ENCODE measurements at regions not wholly inside any gene's neighbourhood (a gene's known extent, or its start where the extent isn't known, plus 50 kb on each side); places are given as distances from the start of the nearest gene placed in this dataset.

DNA sequence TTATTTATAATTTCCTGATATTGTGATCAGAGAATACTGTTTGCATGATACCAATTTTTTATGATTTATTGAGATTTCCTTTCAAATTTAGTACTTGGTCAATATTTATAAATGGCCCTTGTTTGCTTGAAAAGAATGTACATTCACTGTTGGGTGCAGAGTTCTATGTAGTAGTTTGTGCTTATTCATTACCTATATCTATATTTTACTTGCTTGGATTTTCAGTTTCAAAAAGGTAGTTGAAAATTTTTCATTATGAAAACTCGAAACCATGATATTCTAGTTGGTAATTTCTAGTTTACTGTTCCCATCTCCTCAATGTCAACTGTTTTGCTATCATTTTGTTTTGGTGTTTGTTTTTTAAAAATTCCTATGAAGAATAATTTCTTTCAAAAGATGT is 155.7 kb downstream of the AASDHPPT start:
- Mint-ChIP-seq H3K4me1 (no peaks in the 10 kb centered on the region), H3K9me3 (peaks cover 13 to 14% of the 10 kb centered on the region in 2 experiments), H3K27me3 (ENCODE audit: low read depth) (0 out of 2 replicates have a peak, but pooled peaks cover 1% of the 10 kb centered on the region), H3K27ac (no peak overlapping the region), H3K36me3 (ENCODE audit: insufficient read depth in 1 of 3, low read depth in 3 of 3) (peaks cover 7 to 15% (median 10%) of the 10 kb centered on the region in 3 experiments; a peak in 5 of 7 replicates), H3K4me3 (no peak overlapping the region)
- no peak overlapping the region for H3K23ac ChIP-seq (ENCODE audit: insufficient read length, low read depth, low read length)
- no peak for DNase-seq
- no peak overlapping the region for H3K56ac ChIP-seq (ENCODE audit: insufficient read length, low read depth, low read length)
- TF ChIP-seq, protein P1, sequence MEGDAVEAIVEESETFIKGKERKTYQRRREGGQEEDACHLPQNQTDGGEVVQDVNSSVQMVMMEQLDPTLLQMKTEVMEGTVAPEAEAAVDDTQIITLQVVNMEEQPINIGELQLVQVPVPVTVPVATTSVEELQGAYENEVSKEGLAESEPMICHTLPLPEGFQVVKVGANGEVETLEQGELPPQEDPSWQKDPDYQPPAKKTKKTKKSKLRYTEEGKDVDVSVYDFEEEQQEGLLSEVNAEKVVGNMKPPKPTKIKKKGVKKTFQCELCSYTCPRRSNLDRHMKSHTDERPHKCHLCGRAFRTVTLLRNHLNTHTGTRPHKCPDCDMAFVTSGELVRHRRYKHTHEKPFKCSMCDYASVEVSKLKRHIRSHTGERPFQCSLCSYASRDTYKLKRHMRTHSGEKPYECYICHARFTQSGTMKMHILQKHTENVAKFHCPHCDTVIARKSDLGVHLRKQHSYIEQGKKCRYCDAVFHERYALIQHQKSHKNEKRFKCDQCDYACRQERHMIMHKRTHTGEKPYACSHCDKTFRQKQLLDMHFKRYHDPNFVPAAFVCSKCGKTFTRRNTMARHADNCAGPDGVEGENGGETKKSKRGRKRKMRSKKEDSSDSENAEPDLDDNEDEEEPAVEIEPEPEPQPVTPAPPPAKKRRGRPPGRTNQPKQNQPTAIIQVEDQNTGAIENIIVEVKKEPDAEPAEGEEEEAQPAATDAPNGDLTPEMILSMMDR (conservative IDR thresholded peaks at IDR 0.05): no peak
- no peaks in the 10 kb centered on the region for H3K79me1 ChIP-seq (ENCODE audit: insufficient read depth, low read depth, low read length, poor library complexity, severe bottlenecking)
- no peaks in the 10 kb centered on the region for H3K27me3 ChIP-seq (ENCODE audit: insufficient read depth, low read length)
- H2AK5ac ChIP-seq (ENCODE audit: insufficient read length, low read length): no peak overlapping the region
- H4K8ac ChIP-seq (replicated peaks; ENCODE audit: insufficient read length, low read depth, low read length): no peak overlapping the region
- H4K20me1 ChIP-seq (ENCODE audit: control insufficient read depth, insufficient read depth, insufficient read length): no peaks in the 10 kb centered on the region
- H3K4ac ChIP-seq (ENCODE audit: low read depth, low read length): no peak overlapping the region
- no peak overlapping the region for H3T11ph ChIP-seq (ENCODE audit: low read length)
- H2BK12ac ChIP-seq (ENCODE audit: insufficient read length, low read depth, low read length): no peak overlapping the region
- WGBS (ENCODE audit: extremely low coverage, insufficient read length, low lambda C conversion rate): no CpG with 5 or more reads among the region's 1 CpG
- no peak overlapping the region for H3K9ac ChIP-seq (ENCODE audit: extremely low read depth, insufficient read length, low read length)
- H3K4me1 ChIP-seq (ENCODE audit: insufficient read depth, low read length): no peaks in the 10 kb centered on the region
- H3K4me2 ChIP-seq (ENCODE audit: insufficient read depth, insufficient read length, low read length): no peak overlapping the region
- H3K14ac ChIP-seq (ENCODE audit: insufficient read depth, low read length): no peak overlapping the region
- H4K5ac ChIP-seq (ENCODE audit: insufficient read length, low read depth, low read length): no peak overlapping the region
- H2BK20ac ChIP-seq (ENCODE audit: low read depth, low read length, poor library complexity, severe bottlenecking): no peak overlapping the region
- H2BK5ac ChIP-seq (ENCODE audit: insufficient read length, low read length): no peak overlapping the region
- no peaks in the 10 kb centered on the region for H3K79me2 ChIP-seq (ENCODE audit: insufficient read depth, low read length)
- H4K91ac ChIP-seq (ENCODE audit: insufficient read length, low read depth, low read length): no peak overlapping the region
- no peak overlapping the region for H2BK15ac ChIP-seq (ENCODE audit: low read depth, low read length)
- H2AFZ ChIP-seq (ENCODE audit: low read length): no peak overlapping the region
- no peak overlapping the region for H3K18ac ChIP-seq (ENCODE audit: insufficient read length, low read depth, low read length)
- H3K27ac ChIP-seq (ENCODE audit: insufficient read length, low read depth, low read length): no peak overlapping the region
- H3K23me2 ChIP-seq (ENCODE audit: insufficient read length, low read depth, low read length, poor library complexity, severe bottlenecking): no peaks in the 10 kb centered on the region
- H2BK120ac ChIP-seq (ENCODE audit: low read depth, low read length, poor library complexity, severe bottlenecking): no peak overlapping the region
- peaks cover 9% of the 10 kb centered on the region for H3K9me3 ChIP-seq (ENCODE audit: control insufficient read depth, low read depth, low read length)

Measured in H9 (cell line).